HG03520 (cell line): ENCODE measurements at regions not wholly inside any gene's neighbourhood (a gene's known extent, or its start where the extent isn't known, plus 50 kb on each side); places are given as distances from the start of the nearest gene placed in this dataset.
"Not testable (repeated sequence)": the region's sequence is repeated elsewhere in the genome, so short reads cannot be mapped to it uniquely, and the experiment has no call there.

ENCODE experiments used
- ATAC-seq: cut with Tn5 transposase; IDR thresholded peaks from one replicate; pipeline ENCODE4 v1.9.1; 2021; ENCODE audit warnings: mild to moderate bottlenecking, moderate library complexity; ENCODE audit not compliant: unreplicated experiment

- ATAC-seq, result no peak
Measured at GRCh38 chr6:90463359-90463758, 123.5 kb downstream of the MAP3K7 start.

- no peak for ATAC-seq
Measured at GRCh38 chr6:90462102-90462501, 124.8 kb downstream of the MAP3K7 start.

- ATAC-seq, result no peak
Measured at GRCh38 chr6:90461383-90461782, 125.5 kb downstream of the MAP3K7 start.

- ATAC-seq, result no peak
Measured at GRCh38 chr6:90460051-90460450, 126.8 kb downstream of the MAP3K7 start.

GRCh38 chr6:90459225-90459758, 127.6 kb downstream of the MAP3K7 start:
- no peak for ATAC-seq

- ATAC-seq, result no peak
Measured at GRCh38 chr6:90458353-90459224, 128.3 kb downstream of the MAP3K7 start.

GRCh38 chr6:90457867-90458259, 129.0 kb downstream of the MAP3K7 start:
- no peak for ATAC-seq

GRCh38 chr6:90456997-90457866, 129.6 kb downstream of the MAP3K7 start:
- ATAC-seq, result not testable (repeated sequence)

- ATAC-seq, result no peak
Measured at GRCh38 chr6:90456001-90456400, 130.9 kb downstream of the MAP3K7 start.

GRCh38 chr6:90454836-90455427, 131.9 kb downstream of the MAP3K7 start:
- no peak for ATAC-seq

GRCh38 chr6:90450268-90450953, 136.5 kb downstream of the MAP3K7 start:
- no peak for ATAC-seq

- ATAC-seq, result no peak
Measured at GRCh38 chr6:90449311-90449710, 137.6 kb downstream of the MAP3K7 start.

- no peak for ATAC-seq
Measured at GRCh38 chr6:90448836-90449235, 138.0 kb downstream of the MAP3K7 start.

GRCh38 chr6:90446164-90446563, 140.7 kb downstream of the MAP3K7 start:
- ATAC-seq, result no peak

GRCh38 chr6:90445533-90446108, 141.3 kb downstream of the MAP3K7 start:
- ATAC-seq, result no peak

- ATAC-seq, result no peak
Measured at GRCh38 chr6:90444160-90444714, 142.6 kb downstream of the MAP3K7 start.

GRCh38 chr6:90442366-90442765, 144.5 kb downstream of the MAP3K7 start:
- ATAC-seq, result no peak

- no peak for ATAC-seq
Measured at GRCh38 chr6:90440586-90441283, 144.1 kb upstream of the BACH2 start.

GRCh38 chr6:90439586-90439985, 142.9 kb upstream of the BACH2 start:
- ATAC-seq, result no peak
